Thyroid gland (tissue), 4 donors: ENCODE measurements at regions not wholly inside any gene's neighbourhood (a gene's known extent, or its start where the extent isn't known, plus 50 kb on each side); places are given as distances from the start of the nearest gene placed in this dataset.

Experiments
- DNase-seq, 2 donors: peaks; one replicate each; pipeline ENCODE4 v3.0.0-alpha.2; 2019
- H3K27ac ChIP-seq, 3 donors: fragments of 200-600 bp; sonication (generic); 1 replicate in 2 of 3; 2 replicates in 1 of 3; pipeline ENCODE4 v1.5.1; 2016 to 2019; ENCODE audit warnings: mild to moderate bottlenecking in 1 of 3, moderate library complexity in 1 of 3
- H3K27me3 ChIP-seq: fragments of 200-600 bp; sonication (generic); one replicate; pipeline ENCODE4 v1.5.1; 2019
- H3K36me3 ChIP-seq, 2 donors: fragments of 200-600 bp; sonication (generic); one replicate each; pipeline ENCODE4 v1.5.1; 2016 to 2019
- H3K4me1 ChIP-seq, 2 donors: fragments of 200-600 bp; sonication (generic); one replicate each; pipeline ENCODE4 v1.5.1; 2017 to 2019
- H3K4me3 ChIP-seq, 3 donors: fragments of 200-600 bp; sonication (generic); replicated peaks in 1 of 3; 1 replicate in 2 of 3; 2 replicates in 1 of 3; pipeline ENCODE4 v1.5.1; 2016; ENCODE audit warnings: mild to moderate bottlenecking in 1 of 3
- H3K9me3 ChIP-seq: fragments of 200-600 bp; sonication (generic); one replicate; pipeline ENCODE4 v1.5.1; 2017
- CTCF ChIP-seq, 6 experiments: fragments of 200-600 bp in 3 of 6; fragments of 450-650 bp in 3 of 6; sonication (generic) in 3 of 6; IDR thresholded peaks; one replicate each; pipeline ENCODE4 v1.5.1; 2016 to 2019; ENCODE audit warnings: antibody characterized with exemption in 6 of 6, mild to moderate bottlenecking in 2 of 6, inconsistent platforms in 1 of 6, moderate library complexity in 1 of 6
- POLR2A ChIP-seq, 2 donors: fragments of 450-650 bp; IDR thresholded peaks; one replicate each; pipeline ENCODE4 v1.6.1; 2017; ENCODE audit warnings: antibody characterized with exemption in 2 of 2, mild to moderate bottlenecking in 2 of 2, moderate library complexity in 1 of 2
- WGBS, 2 donors: methylation state at CpG; one replicate each; pipeline ENCODE4 v1.1.5; 2017; 5-methylcytosine and 5-hydroxymethylcytosine counted together
- intact Hi-C: fragments of 100-400 bp; cut with DNase I; formaldehyde crosslinking; loops from one replicate; pipeline ENCODE4 v1.15.1; 2023

- TF ChIP-seq POLR2A (IDR thresholded peaks at IDR 0.05) = no peak
- TF ChIP-seq CTCF (IDR thresholded peaks at IDR 0.05) = no peak
- Histone ChIP-seq H3K4me1 (no peaks in the 10 kb centered on the region), H3K4me3 (no peak overlapping the region), H3K27me3 (no peaks in the 10 kb centered on the region), H3K27ac (no peak overlapping the region), H3K9me3 (no peaks in the 10 kb centered on the region), H3K36me3 (no peaks in the 10 kb centered on the region)
- intact Hi-C loops = no loop called here
- no peak for DNase-seq
- WGBS, 2 donors = 64 to 73% methylated on average over 6 of the region's 6 CpGs
Measured at GRCh38 chr20:39453890-39454289, 491.7 kb downstream of the DHX35 start.

- H3K36me3 ChIP-seq = no peaks in the 10 kb centered on the region
- no peak overlapping the region for H3K27ac ChIP-seq
- H3K9me3 ChIP-seq = no peaks in the 10 kb centered on the region
- no peaks in the 10 kb centered on the region for H3K4me1 ChIP-seq
- no peak for DNase-seq
- H3K27me3 ChIP-seq = no peaks in the 10 kb centered on the region
- no peak for TF ChIP-seq POLR2A (IDR thresholded peaks at IDR 0.05)
- H3K4me3 ChIP-seq = no peak overlapping the region
- WGBS, 2 donors = 70 to 72% methylated on average over 8 of the region's 8 CpGs
- intact Hi-C loops = no loop called here
Measured at GRCh38 chr20:39452583-39453340, 490.6 kb downstream of the DHX35 start.

- Histone ChIP-seq H3K4me1 (no peaks in the 10 kb centered on the region), H3K4me3 (no peak overlapping the region), H3K9me3 (no peaks in the 10 kb centered on the region), H3K27ac (no peak overlapping the region), H3K36me3 (no peaks in the 10 kb centered on the region), H3K27me3 (no peaks in the 10 kb centered on the region)
- TF ChIP-seq POLR2A (IDR thresholded peaks at IDR 0.05) (no peak), CTCF (IDR thresholded peaks at IDR 0.05) (no peak)
- no peak for DNase-seq
- intact Hi-C loops = no loop called here
Measured at GRCh38 chr20:39451386-39451785, 489.2 kb downstream of the DHX35 start.

- H3K27ac ChIP-seq = no peak overlapping the region
- no peaks in the 10 kb centered on the region for H3K27me3 ChIP-seq
- no peaks in the 10 kb centered on the region for H3K36me3 ChIP-seq
- TF ChIP-seq POLR2A (IDR thresholded peaks at IDR 0.05) (no peak), CTCF (IDR thresholded peaks at IDR 0.05) (no peak)
- H3K4me3 ChIP-seq = no peak overlapping the region
- H3K4me1 ChIP-seq = no peaks in the 10 kb centered on the region
- intact Hi-C loops = no loop called here
- DNase-seq = no peak
- WGBS, 2 donors = 43 to 66% methylated on average over 2 of the region's 2 CpGs
- no peaks in the 10 kb centered on the region for H3K9me3 ChIP-seq
Measured at GRCh38 chr20:39446397-39446796, 484.3 kb downstream of the DHX35 start.

GRCh38 chr20:39445095-39445494 is 483.0 kb downstream of the DHX35 start:
- DNase-seq = no peak
- no peaks in the 10 kb centered on the region for H3K27me3 ChIP-seq
- no peaks in the 10 kb centered on the region for H3K36me3 ChIP-seq
- TF ChIP-seq CTCF (IDR thresholded peaks at IDR 0.05) (no peak), POLR2A (IDR thresholded peaks at IDR 0.05) (no peak)
- 93 to 95% methylated on average over 1 of the region's 1 CpG for WGBS, 2 donors
- intact Hi-C loops = no loop called here
- no peak overlapping the region for H3K4me3 ChIP-seq
- H3K27ac ChIP-seq = no peak overlapping the region
- H3K4me1 ChIP-seq = no peaks in the 10 kb centered on the region
- no peaks in the 10 kb centered on the region for H3K9me3 ChIP-seq
